HepG2 (cell line): ENCODE measurements at regions not wholly inside any gene's neighbourhood (a gene's known extent, or its start where the extent isn't known, plus 50 kb on each side); places are given as distances from the start of the nearest gene placed in this dataset.

Experiments
- GMEB1 ChIP-seq: sonication (generic); formaldehyde crosslinking; IDR thresholded peaks from 2 replicates; pipeline ENCODE4 v1.5.1; 2020; ENCODE audit warnings: missing genetic modification reagents, mild to moderate bottlenecking, borderline replicate concordance
- NR2C2 ChIP-seq: sonication (generic); formaldehyde crosslinking; IDR thresholded peaks from 2 replicates; pipeline ENCODE4 v1.4.0; 2020; ENCODE audit warnings: missing genetic modification reagents, mild to moderate bottlenecking, moderate library complexity, borderline replicate concordance
- ZNF235 ChIP-seq: sonication (generic); formaldehyde crosslinking; IDR thresholded peaks from 2 replicates; pipeline ENCODE4 v1.8.1; 2023; ENCODE audit warnings: mild to moderate bottlenecking, missing genetic modification reagents, borderline replicate concordance
- ZNF260 ChIP-seq: sonication (generic); formaldehyde crosslinking; IDR thresholded peaks from 2 replicates; pipeline ENCODE4 v1.4.0; 2020; ENCODE audit warnings: missing genetic modification reagents, low read depth, mild to moderate bottlenecking, borderline replicate concordance
- ZNF800 ChIP-seq: sonication (generic); formaldehyde crosslinking; IDR thresholded peaks from 2 replicates; pipeline ENCODE4 v1.4.0; 2020; ENCODE audit warnings: missing genetic modification reagents
- TF ChIP-seq, protein P1 (sequence below): IDR thresholded peaks from 2 replicates; pipeline ENCODE4 v1.6.1; 2016; ENCODE audit warnings: low read depth
- TF ChIP-seq, protein P2 (sequence below): IDR thresholded peaks from 2 replicates; pipeline ENCODE4 v1.6.1; 2012; ENCODE audit warnings: inconsistent platforms

DNA sequence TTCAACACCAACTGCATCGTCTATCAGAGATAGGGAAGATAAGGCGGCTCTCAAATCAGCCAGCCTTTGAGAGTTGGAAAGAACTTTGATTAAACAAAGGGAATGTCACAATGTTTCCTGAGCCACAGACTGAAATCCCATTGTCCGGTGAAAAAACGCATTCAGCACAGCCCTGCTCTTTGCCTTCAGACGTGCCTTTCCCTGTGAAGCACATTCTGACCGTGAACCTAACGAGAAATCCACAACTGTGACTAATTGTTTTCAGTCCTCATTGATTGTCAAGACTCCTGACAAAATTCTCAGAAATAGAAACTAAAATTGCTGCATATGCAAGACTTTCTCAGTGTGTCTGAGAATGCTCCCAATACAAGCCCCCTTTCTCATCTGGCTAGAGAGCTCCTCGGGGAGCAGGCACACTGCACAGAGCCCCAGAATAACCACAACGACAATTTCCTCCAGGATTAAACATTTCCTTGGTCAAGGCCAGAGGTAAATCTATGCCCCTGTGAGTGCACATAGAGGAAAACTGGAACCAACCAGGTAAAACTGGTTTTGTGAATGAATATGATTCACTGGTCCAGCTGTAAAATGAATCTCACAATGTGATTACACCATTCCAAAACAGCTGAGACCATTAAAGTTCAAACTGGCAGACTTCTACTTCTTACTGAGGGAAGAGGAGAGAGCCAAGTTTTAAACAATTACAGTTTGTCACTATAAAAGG is 561.9 kb upstream of the ID2 start (continued):
- no peak for TF ChIP-seq ZNF800 (CRISPR knock-in tag)
- TF ChIP-seq, protein P1, sequence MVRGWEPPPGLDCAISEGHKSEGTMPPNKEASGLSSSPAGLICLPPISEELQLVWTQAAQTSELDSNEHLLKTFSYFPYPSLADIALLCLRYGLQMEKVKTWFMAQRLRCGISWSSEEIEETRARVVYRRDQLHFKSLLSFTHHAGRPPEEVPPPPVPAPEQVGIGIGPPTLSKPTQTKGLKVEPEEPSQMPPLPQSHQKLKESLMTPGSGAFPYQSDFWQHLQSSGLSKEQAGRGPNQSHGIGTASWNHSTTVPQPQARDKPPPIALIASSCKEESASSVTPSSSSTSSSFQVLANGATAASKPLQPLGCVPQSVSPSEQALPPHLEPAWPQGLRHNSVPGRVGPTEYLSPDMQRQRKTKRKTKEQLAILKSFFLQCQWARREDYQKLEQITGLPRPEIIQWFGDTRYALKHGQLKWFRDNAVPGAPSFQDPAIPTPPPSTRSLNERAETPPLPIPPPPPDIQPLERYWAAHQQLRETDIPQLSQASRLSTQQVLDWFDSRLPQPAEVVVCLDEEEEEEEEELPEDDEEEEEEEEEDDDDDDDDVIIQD, result no peak; the same call in 1 of the 2 replicates
- TF ChIP-seq NR2C2 (CRISPR knock-in tag), result peak; percentile 70
- TF ChIP-seq, protein P2, sequence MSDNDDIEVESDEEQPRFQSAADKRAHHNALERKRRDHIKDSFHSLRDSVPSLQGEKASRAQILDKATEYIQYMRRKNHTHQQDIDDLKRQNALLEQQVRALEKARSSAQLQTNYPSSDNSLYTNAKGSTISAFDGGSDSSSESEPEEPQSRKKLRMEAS, result peak; percentile 53
- TF ChIP-seq GMEB1 (CRISPR knock-in tag), result peak; percentile 34; the same call in 1 of the 2 replicates
- TF ChIP-seq ZNF260 (CRISPR knock-in tag), result no peak
- TF ChIP-seq ZNF235 (CRISPR knock-in tag), result no peak
